Hepatocyte (in vitro differentiated cells): ENCODE measurements at regions not wholly inside any gene's neighbourhood (a gene's known extent, or its start where the extent isn't known, plus 50 kb on each side); places are given as distances from the start of the nearest gene placed in this dataset.

Source experiments
- DNase-seq: peaks from one replicate; pipeline ENCODE4 v3.0.0-alpha.2; 2016; ENCODE audit warnings: low spot score
- H2AFZ ChIP-seq: fragments of 200-600 bp; sonication (generic); 2 replicates; pipeline ENCODE4 v1.6.0; 2016; ENCODE audit warnings: antibody characterized with exemption, mild to moderate bottlenecking
- H3K27ac ChIP-seq: fragments of 200-600 bp; sonication (generic); 2 replicates; pipeline ENCODE4 v1.5.1; 2016; ENCODE audit warnings: mild to moderate bottlenecking
- H3K27me3 ChIP-seq: fragments of 200-600 bp; sonication (generic); 2 replicates; pipeline ENCODE4 v1.6.1; 2016
- H3K36me3 ChIP-seq: fragments of 200-600 bp; sonication (generic); replicated peaks from 2 replicates; pipeline ENCODE4 v1.5.1; 2016; ENCODE audit warnings: low read depth; ENCODE audit not compliant: insufficient read depth
- H3K4me1 ChIP-seq: fragments of 200-600 bp; sonication (generic); 2 replicates; pipeline ENCODE4 v1.5.1; 2016; ENCODE audit warnings: mild to moderate bottlenecking, moderate library complexity; ENCODE audit not compliant: insufficient read depth
- H3K4me2 ChIP-seq: fragments of 200-600 bp; sonication (generic); 2 replicates; pipeline ENCODE4 v1.6.0; 2016
- H3K4me3 ChIP-seq: fragments of 200-600 bp; sonication (generic); 2 replicates; pipeline ENCODE4 v1.5.1; 2016; ENCODE audit warnings: mild to moderate bottlenecking
- H3K79me2 ChIP-seq: fragments of 200-600 bp; sonication (generic); 2 replicates; pipeline ENCODE4 v1.6.0; 2017; ENCODE audit warnings: mild to moderate bottlenecking
- H3K9me2 ChIP-seq: fragments of 200-600 bp; sonication (generic); replicated peaks from 2 replicates; pipeline ENCODE4 v1.6.0; 2017; ENCODE audit warnings: mild to moderate bottlenecking; ENCODE audit not compliant: insufficient read depth
- H3K9me3 ChIP-seq: fragments of 200-600 bp; sonication (generic); 2 replicates; pipeline ENCODE4 v1.5.1; 2016; ENCODE audit warnings: low read depth, mild to moderate bottlenecking
- H4K20me1 ChIP-seq: fragments of 200-600 bp; sonication (generic); 2 replicates; pipeline ENCODE4 v1.6.0; 2016; ENCODE audit warnings: mild to moderate bottlenecking; ENCODE audit not compliant: insufficient read depth, poor library complexity, severe bottlenecking
- EZH2 ChIP-seq: fragments of 200-600 bp; sonication (generic); IDR thresholded peaks from 2 replicates; pipeline ENCODE4 v1.6.1; 2016; ENCODE audit warnings: antibody characterized with exemption, mild to moderate bottlenecking, borderline replicate concordance
- EZH2phosphoT487 ChIP-seq: fragments of 200-600 bp; sonication (generic); IDR thresholded peaks from one replicate; pipeline ENCODE4 v1.6.1; 2018; ENCODE audit warnings: antibody characterized with exemption, mild to moderate bottlenecking, low read depth, moderate library complexity; ENCODE audit not compliant: unreplicated experiment, severe bottlenecking
- WGBS: methylation state at CpG from one replicate; pipeline ENCODE4 v1.1.6; 2016; ENCODE audit warnings: low lambda C conversion rate; ENCODE audit errors: missing lambda C conversion rate; 5-methylcytosine and 5-hydroxymethylcytosine counted together
- TF ChIP-seq, protein P1 (sequence below): fragments of 200-600 bp; sonication (generic); IDR thresholded peaks from 2 replicates; pipeline ENCODE4 v1.5.1; 2016; ENCODE audit warnings: antibody characterized with exemption, mild to moderate bottlenecking; ENCODE audit not compliant: poor library complexity

DNA sequence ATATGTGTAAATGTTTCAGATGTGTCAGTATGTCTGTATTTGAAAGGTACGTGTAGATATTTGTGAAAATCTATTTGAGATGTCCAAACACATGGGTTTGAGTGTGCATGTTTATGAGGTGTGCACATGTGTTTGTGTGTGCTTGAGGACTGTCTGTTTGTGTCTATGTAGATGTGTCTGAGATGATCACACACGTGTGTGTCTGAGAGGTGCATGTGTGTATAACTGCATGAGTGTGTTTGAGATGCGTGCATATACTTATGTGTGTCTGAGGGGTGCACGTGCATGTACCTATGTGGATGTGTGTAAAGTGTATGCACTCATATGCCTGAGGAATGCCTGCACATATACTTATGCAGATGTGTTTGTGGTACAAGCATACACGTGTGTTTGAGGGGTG is 584.4 kb downstream of the BUD13 start:
- no peaks in the 10 kb centered on the region for H3K9me3 ChIP-seq
- H3K4me3 ChIP-seq: no peak overlapping the region
- TF ChIP-seq EZH2phosphoT487: no peak
- TF ChIP-seq EZH2: no peak
- TF ChIP-seq, protein P1, sequence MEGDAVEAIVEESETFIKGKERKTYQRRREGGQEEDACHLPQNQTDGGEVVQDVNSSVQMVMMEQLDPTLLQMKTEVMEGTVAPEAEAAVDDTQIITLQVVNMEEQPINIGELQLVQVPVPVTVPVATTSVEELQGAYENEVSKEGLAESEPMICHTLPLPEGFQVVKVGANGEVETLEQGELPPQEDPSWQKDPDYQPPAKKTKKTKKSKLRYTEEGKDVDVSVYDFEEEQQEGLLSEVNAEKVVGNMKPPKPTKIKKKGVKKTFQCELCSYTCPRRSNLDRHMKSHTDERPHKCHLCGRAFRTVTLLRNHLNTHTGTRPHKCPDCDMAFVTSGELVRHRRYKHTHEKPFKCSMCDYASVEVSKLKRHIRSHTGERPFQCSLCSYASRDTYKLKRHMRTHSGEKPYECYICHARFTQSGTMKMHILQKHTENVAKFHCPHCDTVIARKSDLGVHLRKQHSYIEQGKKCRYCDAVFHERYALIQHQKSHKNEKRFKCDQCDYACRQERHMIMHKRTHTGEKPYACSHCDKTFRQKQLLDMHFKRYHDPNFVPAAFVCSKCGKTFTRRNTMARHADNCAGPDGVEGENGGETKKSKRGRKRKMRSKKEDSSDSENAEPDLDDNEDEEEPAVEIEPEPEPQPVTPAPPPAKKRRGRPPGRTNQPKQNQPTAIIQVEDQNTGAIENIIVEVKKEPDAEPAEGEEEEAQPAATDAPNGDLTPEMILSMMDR: no peak

DNA sequence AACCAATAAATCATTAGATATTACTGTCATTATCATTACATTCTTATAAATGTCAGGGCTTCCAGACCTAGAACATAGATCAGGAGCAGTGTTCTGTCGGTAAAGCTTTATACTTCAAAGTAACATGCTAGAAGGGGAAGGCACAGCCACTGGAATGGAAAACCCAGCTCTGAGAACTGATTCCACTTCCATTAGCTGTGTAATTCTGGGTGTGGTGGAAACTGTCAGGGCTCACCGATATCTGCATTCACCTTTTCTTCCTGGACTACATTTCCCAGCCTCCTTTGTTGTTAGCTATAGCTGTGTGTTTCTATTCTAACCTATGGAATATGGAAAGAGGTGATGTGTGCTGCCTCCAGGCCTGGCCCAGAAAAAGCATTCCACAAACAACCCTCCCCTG is 585.8 kb downstream of the BUD13 start:
- WGBS: 24% methylated on average over 2 of the region's 2 CpGs
- TF ChIP-seq, protein P1: no peak
- TF ChIP-seq EZH2 (no peak), EZH2phosphoT487 (peak; percentile 32)

More for the DNA sequence above, 584.4 kb downstream of the BUD13 start:
- Histone ChIP-seq H3K27me3 (peaks cover 13% of the 10 kb centered on the region), H3K27ac (no peak overlapping the region), H3K4me1 (peaks cover 7% of the 10 kb centered on the region), H4K20me1 (no peaks in the 10 kb centered on the region), H3K9me2 (no peaks in the 10 kb centered on the region), H3K4me2 (no peak overlapping the region), H3K79me2 (no peaks in the 10 kb centered on the region), H3K36me3 (no peaks in the 10 kb centered on the region), H2AFZ (no peak overlapping the region)
- DNase-seq: no peak
- WGBS: 89% methylated on average over 5 of the region's 5 CpGs

DNA sequence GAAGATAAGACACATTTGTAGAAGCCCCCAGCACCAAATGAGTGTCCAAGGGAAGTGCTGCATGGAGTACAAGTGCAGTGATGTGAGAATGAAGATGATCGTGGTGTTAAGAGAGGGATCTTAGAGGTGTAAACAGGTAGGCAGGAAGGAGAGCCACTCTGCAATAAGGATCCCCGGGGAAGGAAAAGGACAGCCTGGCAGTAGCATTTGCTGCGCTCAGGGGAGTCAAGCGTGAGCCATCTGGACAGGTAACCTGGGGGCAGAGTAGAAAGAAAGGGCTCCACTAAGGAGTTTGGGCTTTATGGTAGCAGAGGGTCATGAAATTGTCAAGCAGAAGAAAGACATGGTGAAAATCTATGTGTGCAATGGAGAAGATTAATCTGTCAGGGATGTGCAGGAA is 587.2 kb downstream of the BUD13 start:
- no peaks in the 10 kb centered on the region for H4K20me1 ChIP-seq
- H3K4me2 ChIP-seq: no peak overlapping the region
- WGBS: 96% methylated on average over 4 of the region's 4 CpGs

More for the DNA sequence above, 585.8 kb downstream of the BUD13 start:
- no peak overlapping the region for H3K27ac ChIP-seq
- H3K79me2 ChIP-seq: no peaks in the 10 kb centered on the region
- H3K9me2 ChIP-seq: no peaks in the 10 kb centered on the region
- no peaks in the 10 kb centered on the region for H4K20me1 ChIP-seq
- H3K4me3 ChIP-seq: no peak overlapping the region
- peaks cover 10% of the 10 kb centered on the region for H3K27me3 ChIP-seq
- no peak overlapping the region for H3K4me2 ChIP-seq
- no peaks in the 10 kb centered on the region for H3K36me3 ChIP-seq
- no peak for DNase-seq
- no peak overlapping the region for H2AFZ ChIP-seq
- no peaks in the 10 kb centered on the region for H3K9me3 ChIP-seq
- no peaks in the 10 kb centered on the region for H3K4me1 ChIP-seq

More for the DNA sequence above, 587.2 kb downstream of the BUD13 start:
- Histone ChIP-seq H3K36me3 (no peaks in the 10 kb centered on the region), H3K9me2 (no peaks in the 10 kb centered on the region), H3K9me3 (no peaks in the 10 kb centered on the region), H3K27me3 (peaks cover 2% of the 10 kb centered on the region), H3K4me1 (no peaks in the 10 kb centered on the region), H3K79me2 (no peaks in the 10 kb centered on the region), H3K27ac (no peak overlapping the region), H3K4me3 (no peak overlapping the region), H2AFZ (no peak overlapping the region)
- no peak for TF ChIP-seq EZH2
- TF ChIP-seq EZH2phosphoT487: no peak
- TF ChIP-seq, protein P1: no peak
- DNase-seq: no peak
